OCI-LY1 (cell line): ENCODE measurements at regions not wholly inside any gene's neighbourhood (a gene's known extent, or its start where the extent isn't known, plus 50 kb on each side); places are given as distances from the start of the nearest gene placed in this dataset.

Source experiments
- H2AFZ ChIP-seq: fragments of 200-600 bp; sonication (generic), shearing (Covaris generic); 2 replicates; pipeline ENCODE4 v1.6.0; 2014; ENCODE audit warnings: antibody characterized with exemption, mild to moderate bottlenecking, low read length
- H3F3A ChIP-seq: fragments of 200-600 bp; sonication (generic), shearing (Covaris generic); 2 replicates; pipeline ENCODE4 v1.6.0; 2014; ENCODE audit warnings: mild to moderate bottlenecking, antibody characterized with exemption, low read length, moderate library complexity; ENCODE audit not compliant: insufficient read depth
- H3K27ac ChIP-seq: fragments of 200-600 bp; sonication (generic); 2 replicates; pipeline ENCODE4 v1.5.1; 2014; ENCODE audit warnings: low read length, mixed run types, mild to moderate bottlenecking, low read depth; ENCODE audit not compliant: poor library complexity, severe bottlenecking
- H3K27me3 ChIP-seq: fragments of 200-600 bp; sonication (generic); 2 replicates; pipeline ENCODE4 v1.6.0; 2014; ENCODE audit warnings: antibody characterized with exemption, mild to moderate bottlenecking, low read length, moderate library complexity; ENCODE audit not compliant: insufficient read depth
- H3K36me3 ChIP-seq: fragments of 200-600 bp; sonication (generic); 2 replicates; pipeline ENCODE4 v1.6.1; 2014; ENCODE audit warnings: mild to moderate bottlenecking, antibody characterized with exemption, low read length, moderate library complexity, mixed read lengths; ENCODE audit not compliant: insufficient read depth
- H3K4me1 ChIP-seq: fragments of 200-600 bp; sonication (generic); 2 replicates; pipeline ENCODE4 v1.5.1; 2014; ENCODE audit warnings: mild to moderate bottlenecking, low read length, moderate library complexity; ENCODE audit not compliant: insufficient read depth, severe bottlenecking
- H3K4me2 ChIP-seq: fragments of 200-600 bp; sonication (generic), shearing (Covaris generic); 2 replicates; pipeline ENCODE4 v1.6.1; 2014; ENCODE audit warnings: low read length
- H3K4me3 ChIP-seq: fragments of 200-600 bp; sonication (generic); 2 replicates; pipeline ENCODE4 v1.5.1; 2014; ENCODE audit warnings: low read length, low read depth, mild to moderate bottlenecking, mixed read lengths; ENCODE audit not compliant: poor library complexity, severe bottlenecking
- H3K79me2 ChIP-seq: fragments of 200-600 bp; shearing (Covaris generic); 2 replicates; pipeline ENCODE4 v1.6.1; 2016; ENCODE audit warnings: mixed run types, low read length, mixed read lengths; ENCODE audit not compliant: insufficient read depth
- H3K9ac ChIP-seq: fragments of 200-600 bp; sonication (generic), shearing (Covaris generic); 2 replicates; pipeline ENCODE4 v1.6.1; 2014; ENCODE audit warnings: mild to moderate bottlenecking, low read length, mixed read lengths
- H3K9me2 ChIP-seq: fragments of 200-600 bp; sonication (generic), shearing (Covaris generic); 2 replicates; pipeline ENCODE4 v1.6.1; 2014; ENCODE audit warnings: low read depth, mild to moderate bottlenecking, low read length, mixed read lengths
- H3K9me3 ChIP-seq: fragments of 200-600 bp; shearing (Covaris generic); 2 replicates; pipeline ENCODE4 v1.6.1; 2014; ENCODE audit warnings: low read length, mixed read lengths
- H4K20me1 ChIP-seq: fragments of 200-600 bp; sonication (generic), shearing (Covaris generic); 2 replicates; pipeline ENCODE4 v1.6.0; 2016; ENCODE audit warnings: mild to moderate bottlenecking, low read length; ENCODE audit not compliant: insufficient read depth
- CTCF ChIP-seq: fragments of 200-600 bp; sonication (generic), shearing (Covaris generic); IDR thresholded peaks from 2 replicates; pipeline ENCODE4 v1.5.1; 2017; ENCODE audit warnings: mild to moderate bottlenecking, antibody characterized with exemption, low read length, moderate library complexity, mixed read lengths
- EZH2 ChIP-seq: fragments of 200-600 bp; sonication (generic), shearing (Covaris generic); IDR thresholded peaks from 2 replicates; pipeline ENCODE4 v1.8.0; 2017; ENCODE audit warnings: borderline replicate concordance, mixed run types, mild to moderate bottlenecking, antibody characterized with exemption, low read length, moderate library complexity, mixed read lengths

GRCh38 chr21:35658242-35658641 lies 402.1 kb downstream of the SETD4 start:
- Histone ChIP-seq H3K4me3 (no peak overlapping the region), H3K4me2 (no peak overlapping the region), H4K20me1 (no peaks in the 10 kb centered on the region), H3K36me3 (no peaks in the 10 kb centered on the region), H3K79me2 (no peaks in the 10 kb centered on the region), H3F3A (no peaks in the 10 kb centered on the region), H2AFZ (no peak overlapping the region), H3K9ac (no peak overlapping the region), H3K9me2 (no peaks in the 10 kb centered on the region), H3K27me3 (0 out of 2 replicates have a peak, but pooled peaks cover 4% of the 10 kb centered on the region), H3K9me3 (no peaks in the 10 kb centered on the region), H3K27ac (no peak overlapping the region), H3K4me1 (no peaks in the 10 kb centered on the region)
- TF ChIP-seq EZH2 (no peak), CTCF (no peak)

- H3K27me3 ChIP-seq = no peaks in the 10 kb centered on the region; the same call in 1 of the 2 replicates
- no peak overlapping the region for H3K27ac ChIP-seq
- H3F3A ChIP-seq = no peaks in the 10 kb centered on the region
- no peaks in the 10 kb centered on the region for H3K79me2 ChIP-seq
- H3K4me3 ChIP-seq = no peak overlapping the region
- H3K4me1 ChIP-seq = no peaks in the 10 kb centered on the region
- TF ChIP-seq EZH2 (no peak), CTCF (peak; percentile 10; the same call in 1 of the 2 replicates)
- no peaks in the 10 kb centered on the region for H3K9me2 ChIP-seq
- no peaks in the 10 kb centered on the region for H3K36me3 ChIP-seq
- H2AFZ ChIP-seq = no peak overlapping the region
- no peaks in the 10 kb centered on the region for H4K20me1 ChIP-seq
- no peak overlapping the region for H3K9ac ChIP-seq
- H3K4me2 ChIP-seq = no peak overlapping the region
- no peaks in the 10 kb centered on the region for H3K9me3 ChIP-seq
These were observed 407.5 kb downstream of the SETD4 start for GRCh38 chr21:35652872-35653271.

- H3K27ac ChIP-seq = no peak overlapping the region
- no peaks in the 10 kb centered on the region for H3K9me2 ChIP-seq
- no peaks in the 10 kb centered on the region for H3F3A ChIP-seq
- no peaks in the 10 kb centered on the region; the same call in 1 of the 2 replicates for H3K27me3 ChIP-seq
- no peaks in the 10 kb centered on the region for H3K9me3 ChIP-seq
- H2AFZ ChIP-seq = no peak overlapping the region
- TF ChIP-seq EZH2 (no peak), CTCF (no peak)
- H3K4me3 ChIP-seq = no peak overlapping the region
- H3K9ac ChIP-seq = no peak overlapping the region
- H4K20me1 ChIP-seq = no peaks in the 10 kb centered on the region
- no peak overlapping the region for H3K4me2 ChIP-seq
- no peaks in the 10 kb centered on the region for H3K79me2 ChIP-seq
- no peaks in the 10 kb centered on the region for H3K4me1 ChIP-seq
- no peaks in the 10 kb centered on the region for H3K36me3 ChIP-seq
These were observed 408.1 kb downstream of the SETD4 start for GRCh38 chr21:35652196-35652595.
